Spinal cord (tissue), 9 donors: ENCODE measurements at regions not wholly inside any gene's neighbourhood (a gene's known extent, or its start where the extent isn't known, plus 50 kb on each side); places are given as distances from the start of the nearest gene placed in this dataset.

Experiments used
- DNase-seq, 6 donors: peaks; one replicate each; pipeline versions ENCODE4 v3.0.0 to v3.0.0-alpha.2; 2013 to 2015; ENCODE audit warnings: low spot score in 6 of 6, low read depth in 4 of 6
- H3K27ac ChIP-seq: one replicate; pipeline ENCODE4 v1.5.1; 2013; ENCODE audit warnings: low read depth, low read length, control low read depth
- H3K27me3 ChIP-seq: one replicate; pipeline ENCODE4 v1.6.1; 2013; ENCODE audit warnings: low read length; ENCODE audit not compliant: control insufficient read depth, insufficient read depth
- H3K36me3 ChIP-seq: one replicate; pipeline ENCODE4 v1.6.1; 2013; ENCODE audit warnings: low read length; ENCODE audit not compliant: control insufficient read depth, insufficient read depth
- H3K4me1 ChIP-seq: one replicate; pipeline ENCODE4 v1.6.1; 2013; ENCODE audit warnings: low read length; ENCODE audit not compliant: control insufficient read depth, insufficient read depth
- H3K4me3 ChIP-seq: one replicate; pipeline ENCODE4 v1.5.1; 2013; ENCODE audit warnings: low read depth, low read length, control low read depth
- H3K9me3 ChIP-seq: one replicate; pipeline ENCODE4 v1.6.1; 2013; ENCODE audit warnings: low read length; ENCODE audit not compliant: control insufficient read depth, insufficient read depth
- WGBS: methylation state at CpG from one replicate; pipeline ENCODE4 v1.1.5; 2013; ENCODE audit warnings: missing lambda C conversion rate; ENCODE audit not compliant: insufficient coverage; 5-methylcytosine and 5-hydroxymethylcytosine counted together
- donor health status: healthy.

GRCh38 chr1:87760654-87761053 is 432.0 kb downstream of the LMO4 start:
- DNase-seq, result no peak
- Histone ChIP-seq H3K9me3 (peaks cover 3% of the 10 kb centered on the region), H3K27me3 (no peaks in the 10 kb centered on the region), H3K27ac (no peak overlapping the region), H3K4me1 (no peaks in the 10 kb centered on the region), H3K4me3 (no peak overlapping the region), H3K36me3 (no peaks in the 10 kb centered on the region)
- WGBS, result no CpG with 5 or more reads among the region's 1 CpG

- Histone ChIP-seq H3K27ac (no peak overlapping the region), H3K4me1 (no peaks in the 10 kb centered on the region), H3K4me3 (no peak overlapping the region), H3K27me3 (no peaks in the 10 kb centered on the region), H3K36me3 (no peaks in the 10 kb centered on the region), H3K9me3 (peaks cover 3% of the 10 kb centered on the region)
- WGBS, result no CpG with 5 or more reads among the region's 1 CpG
- no peak for DNase-seq
Observed at GRCh38 chr1:87763483-87763882, 434.8 kb downstream of the LMO4 start.

DNA sequence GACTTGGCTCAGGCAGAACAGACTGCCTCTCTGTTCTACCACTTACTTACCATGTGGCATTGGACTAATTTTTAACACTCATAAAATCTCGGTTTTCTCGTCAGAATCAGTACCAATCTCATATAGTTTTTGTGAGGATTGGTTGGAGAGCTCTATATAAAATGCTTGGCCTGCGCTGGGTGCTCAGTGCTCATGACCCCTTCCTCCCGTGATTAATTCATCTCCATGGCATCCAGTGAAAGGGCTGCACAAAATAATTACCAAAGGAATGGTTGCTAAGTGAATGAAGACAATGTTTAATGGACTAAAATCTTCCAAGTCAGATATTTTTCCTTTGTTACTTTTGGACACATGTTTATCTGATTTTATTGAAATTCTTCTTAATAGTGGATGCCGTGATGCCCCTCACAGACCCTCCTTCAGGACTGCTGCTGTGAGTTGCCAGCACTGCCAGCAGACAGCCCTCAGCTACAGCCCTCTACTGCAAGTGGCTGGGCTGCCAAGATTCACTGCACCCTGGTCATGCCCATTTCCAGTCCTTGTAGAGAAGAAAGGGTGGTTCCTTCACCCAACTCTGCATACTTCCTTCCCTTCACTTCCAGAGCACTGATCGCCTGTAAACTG is 436.5 kb downstream of the LMO4 start:
- WGBS, result 40% methylated on average over 2 of the region's 6 CpGs
- no peak for DNase-seq
- Histone ChIP-seq H3K4me1 (no peaks in the 10 kb centered on the region), H3K27ac (no peak overlapping the region), H3K9me3 (peaks cover 4% of the 10 kb centered on the region), H3K36me3 (no peaks in the 10 kb centered on the region), H3K27me3 (no peaks in the 10 kb centered on the region), H3K4me3 (no peak overlapping the region)

GRCh38 chr1:87765681-87766070 is 437.0 kb downstream of the LMO4 start:
- Histone ChIP-seq H3K27me3 (no peaks in the 10 kb centered on the region), H3K36me3 (no peaks in the 10 kb centered on the region), H3K9me3 (peaks cover 4% of the 10 kb centered on the region), H3K27ac (no peak overlapping the region), H3K4me1 (no peaks in the 10 kb centered on the region), H3K4me3 (no peak overlapping the region)
- no CpG with 5 or more reads among the region's 1 CpG for WGBS
- DNase-seq, result no peak

DNA sequence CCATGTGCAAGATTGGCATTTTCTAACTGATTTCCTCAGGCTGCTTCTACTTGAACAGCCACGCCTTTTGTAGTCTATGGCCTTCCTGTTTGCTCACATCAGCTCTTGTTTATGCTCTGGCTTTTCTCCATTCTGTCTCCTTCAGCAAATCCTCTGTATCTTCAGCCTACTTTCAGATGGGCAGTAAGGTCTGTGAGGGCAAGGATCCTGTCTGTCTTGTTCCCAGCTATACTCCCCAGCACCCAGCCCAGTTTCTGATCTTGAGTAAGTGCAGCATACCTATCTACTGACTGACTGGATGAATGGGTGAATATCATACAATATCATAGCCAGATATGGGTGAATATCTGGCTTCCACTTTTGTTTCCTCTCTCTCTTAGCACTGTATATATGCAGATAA is 438.1 kb downstream of the LMO4 start:
- H3K36me3 ChIP-seq, result no peaks in the 10 kb centered on the region
- no peak for DNase-seq
- H3K27ac ChIP-seq, result no peak overlapping the region
- no peaks in the 10 kb centered on the region for H3K27me3 ChIP-seq
- no peak overlapping the region for H3K4me3 ChIP-seq
- H3K9me3 ChIP-seq, result peaks cover 4% of the 10 kb centered on the region
- 83% methylated on average over 1 of the region's 1 CpG for WGBS
- H3K4me1 ChIP-seq, result no peaks in the 10 kb centered on the region

GRCh38 chr1:87778896-87779295 is 450.2 kb downstream of the LMO4 start:
- Histone ChIP-seq H3K4me3 (no peak overlapping the region), H3K27ac (no peak overlapping the region), H3K4me1 (no peaks in the 10 kb centered on the region), H3K36me3 (no peaks in the 10 kb centered on the region), H3K9me3 (no peaks in the 10 kb centered on the region), H3K27me3 (no peaks in the 10 kb centered on the region)
- WGBS, result 86% methylated on average over 2 of the region's 3 CpGs
- no peak for DNase-seq

- no peak overlapping the region for H3K27ac ChIP-seq
- H3K27me3 ChIP-seq, result no peaks in the 10 kb centered on the region
- H3K4me1 ChIP-seq, result no peaks in the 10 kb centered on the region
- WGBS, result no CpG with 5 or more reads among the region's 1 CpG
- H3K9me3 ChIP-seq, result no peaks in the 10 kb centered on the region
- H3K36me3 ChIP-seq, result no peaks in the 10 kb centered on the region
- DNase-seq, result peak in 1 of 6 donors; percentile 51
- no peak overlapping the region for H3K4me3 ChIP-seq
Observed at GRCh38 chr1:87781554-87781953, 452.9 kb downstream of the LMO4 start.

DNA sequence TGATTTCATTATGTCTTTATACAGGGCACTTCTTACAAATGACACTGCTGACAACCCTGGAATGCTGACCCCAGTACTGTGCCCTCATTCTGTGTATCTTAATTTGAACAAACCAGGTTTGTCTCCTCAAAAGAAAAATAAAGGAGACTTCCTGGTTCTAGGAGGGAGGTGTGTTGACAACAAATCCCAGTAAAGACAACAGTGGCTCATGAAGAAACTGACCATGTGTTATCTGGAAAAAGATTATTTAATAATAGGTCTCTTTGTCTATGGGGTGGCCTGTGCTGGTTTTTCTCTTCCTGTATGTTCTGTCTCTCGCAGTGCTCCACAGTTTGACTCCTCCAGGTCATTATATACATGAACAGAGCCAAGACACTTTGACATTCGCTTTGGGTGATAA is 454.6 kb downstream of the LMO4 start:
- no peaks in the 10 kb centered on the region for H3K4me1 ChIP-seq
- no CpG with 5 or more reads among the region's 2 CpGs for WGBS
- H3K4me3 ChIP-seq, result no peak overlapping the region
- H3K36me3 ChIP-seq, result no peaks in the 10 kb centered on the region
- no peak for DNase-seq
- no peaks in the 10 kb centered on the region for H3K9me3 ChIP-seq
- no peak overlapping the region for H3K27ac ChIP-seq
- no peaks in the 10 kb centered on the region for H3K27me3 ChIP-seq

DNA sequence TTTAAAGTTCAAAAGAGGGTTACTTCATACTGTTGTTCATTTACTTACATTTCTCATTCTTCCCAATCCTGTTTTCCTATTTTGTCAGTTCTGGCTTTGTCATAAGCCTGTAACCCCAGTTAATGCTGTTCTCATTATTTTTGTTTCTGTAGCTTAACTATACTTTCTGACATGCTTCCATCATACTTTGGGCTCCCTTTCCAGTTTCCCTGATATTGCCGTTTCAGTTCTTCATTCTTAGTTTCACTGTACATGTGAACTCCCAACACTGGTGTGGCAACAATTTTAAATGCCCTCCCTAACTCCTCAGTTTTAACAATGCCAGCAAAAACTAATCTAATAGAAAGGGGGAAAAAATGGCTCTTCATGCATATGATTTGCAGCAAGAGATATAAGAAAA is 456.7 kb downstream of the LMO4 start:
- no peak for DNase-seq
- no peaks in the 10 kb centered on the region for H3K36me3 ChIP-seq
- H3K4me3 ChIP-seq, result no peak overlapping the region
- no peak overlapping the region for H3K27ac ChIP-seq
- no peaks in the 10 kb centered on the region for H3K27me3 ChIP-seq
- H3K4me1 ChIP-seq, result no peaks in the 10 kb centered on the region
- H3K9me3 ChIP-seq, result no peaks in the 10 kb centered on the region
- WGBS, result 100% methylated on average over 1 of the region's 1 CpG

DNA sequence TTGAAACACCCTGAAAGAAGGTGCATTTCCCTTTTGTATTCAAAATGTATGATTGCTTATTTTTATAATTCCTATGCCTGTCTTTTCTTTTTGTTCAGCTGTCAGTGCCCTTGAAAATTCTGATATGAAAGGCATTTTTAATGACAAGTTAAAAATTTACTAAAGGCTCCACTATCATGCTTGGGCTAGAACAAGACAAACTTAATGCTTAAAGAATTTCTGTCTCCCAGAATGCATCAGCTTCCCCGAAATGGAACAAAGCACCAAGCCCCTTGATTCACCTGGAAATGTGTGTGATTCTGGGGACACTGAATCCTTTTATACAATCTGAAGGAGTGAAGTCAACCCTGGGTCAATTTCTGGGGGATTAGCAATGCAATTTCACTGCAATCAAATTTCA is 457.5 kb downstream of the LMO4 start:
- H3K27me3 ChIP-seq, result no peaks in the 10 kb centered on the region
- no peaks in the 10 kb centered on the region for H3K36me3 ChIP-seq
- H3K9me3 ChIP-seq, result no peaks in the 10 kb centered on the region
- DNase-seq, result no peak
- no CpG with 5 or more reads among the region's 1 CpG for WGBS
- H3K27ac ChIP-seq, result no peak overlapping the region
- no peak overlapping the region for H3K4me3 ChIP-seq
- no peaks in the 10 kb centered on the region for H3K4me1 ChIP-seq
